Memory B cell (primary cell): ENCODE measurements at regions not wholly inside any gene's neighbourhood (a gene's known extent, or its start where the extent isn't known, plus 50 kb on each side); places are given as distances from the start of the nearest gene placed in this dataset.

Experiments used
- ATAC-seq: fragments of 150-1000 bp; cut with Tn5 transposase; 2 replicates; pipeline ENCODE4 v1.10.0; 2021; ENCODE audit warnings: low read depth, mild to moderate bottlenecking, moderate library complexity
- DNase-seq, 2 donors: peaks; one replicate each; pipeline ENCODE4 v3.0.0; 2022; ENCODE audit warnings: low spot score in 2 of 2
- H3K27ac Mint-ChIP-seq: one replicate; pipeline ENCODE4 v1.8.0; 2022; ENCODE audit warnings: mild to moderate bottlenecking, moderate library complexity, mixed read lengths
- H3K27me3 Mint-ChIP-seq: one replicate; pipeline ENCODE4 v1.8.0; 2022; ENCODE audit warnings: mixed read lengths
- H3K36me3 Mint-ChIP-seq: one replicate; pipeline ENCODE4 v1.8.0; 2022; ENCODE audit warnings: mild to moderate bottlenecking, mixed read lengths
- H3K4me1 Mint-ChIP-seq: one replicate; pipeline ENCODE4 v1.8.0; 2022; ENCODE audit warnings: mixed read lengths
- H3K4me3 Mint-ChIP-seq: one replicate; pipeline ENCODE4 v1.8.0; 2022; ENCODE audit warnings: mild to moderate bottlenecking, moderate library complexity, mixed read lengths
- H3K9me3 Mint-ChIP-seq: one replicate; pipeline ENCODE4 v1.8.0; 2022; ENCODE audit warnings: mixed read lengths

GRCh38 chr18:46373791-46374190, 269.6 kb downstream of the HAUS1 start:
- DNase-seq, result no peak
- Mint-ChIP-seq H3K36me3 (no peaks in the 10 kb centered on the region), H3K9me3 (peaks cover 1% of the 10 kb centered on the region), H3K27me3 (peaks cover 7% of the 10 kb centered on the region), H3K4me3 (no peak overlapping the region), H3K4me1 (no peaks in the 10 kb centered on the region), H3K27ac (no peak overlapping the region)
- no peak for ATAC-seq

- Mint-ChIP-seq H3K27me3 (peaks cover 6% of the 10 kb centered on the region), H3K9me3 (peaks cover 1% of the 10 kb centered on the region), H3K36me3 (no peaks in the 10 kb centered on the region), H3K27ac (no peak overlapping the region), H3K4me3 (no peak overlapping the region), H3K4me1 (no peaks in the 10 kb centered on the region)
- DNase-seq, result no peak
- ATAC-seq, result no peak
Observed at GRCh38 chr18:46374850-46375249, 270.7 kb downstream of the HAUS1 start.

DNA sequence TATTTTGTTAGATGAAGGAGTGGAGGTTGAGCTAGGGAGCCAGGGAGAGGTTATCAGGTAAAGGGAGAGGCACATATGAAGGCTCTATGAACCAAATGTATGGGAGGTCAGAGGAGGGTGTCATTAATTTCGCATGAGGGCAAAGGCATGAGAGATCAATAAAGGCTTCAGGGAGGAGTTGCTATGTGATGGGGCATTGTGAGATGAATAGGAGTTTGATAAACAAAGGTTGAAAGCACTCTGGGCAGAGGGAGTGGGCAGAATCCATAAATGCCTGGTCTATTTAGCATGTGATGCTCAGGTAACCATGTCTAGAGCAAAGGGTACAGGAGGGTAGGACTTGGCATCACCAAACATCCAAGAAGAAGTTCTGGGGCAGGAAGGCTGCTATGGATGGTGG, 273.4 kb downstream of the HAUS1 start:
- H3K27me3 Mint-ChIP-seq, result peaks cover 9% of the 10 kb centered on the region
- H3K27ac Mint-ChIP-seq, result no peak overlapping the region
- no peak for DNase-seq
- no peaks in the 10 kb centered on the region for H3K9me3 Mint-ChIP-seq
- no peak overlapping the region for H3K4me3 Mint-ChIP-seq
- no peaks in the 10 kb centered on the region for H3K4me1 Mint-ChIP-seq
- no peaks in the 10 kb centered on the region for H3K36me3 Mint-ChIP-seq
- no peak for ATAC-seq

DNA sequence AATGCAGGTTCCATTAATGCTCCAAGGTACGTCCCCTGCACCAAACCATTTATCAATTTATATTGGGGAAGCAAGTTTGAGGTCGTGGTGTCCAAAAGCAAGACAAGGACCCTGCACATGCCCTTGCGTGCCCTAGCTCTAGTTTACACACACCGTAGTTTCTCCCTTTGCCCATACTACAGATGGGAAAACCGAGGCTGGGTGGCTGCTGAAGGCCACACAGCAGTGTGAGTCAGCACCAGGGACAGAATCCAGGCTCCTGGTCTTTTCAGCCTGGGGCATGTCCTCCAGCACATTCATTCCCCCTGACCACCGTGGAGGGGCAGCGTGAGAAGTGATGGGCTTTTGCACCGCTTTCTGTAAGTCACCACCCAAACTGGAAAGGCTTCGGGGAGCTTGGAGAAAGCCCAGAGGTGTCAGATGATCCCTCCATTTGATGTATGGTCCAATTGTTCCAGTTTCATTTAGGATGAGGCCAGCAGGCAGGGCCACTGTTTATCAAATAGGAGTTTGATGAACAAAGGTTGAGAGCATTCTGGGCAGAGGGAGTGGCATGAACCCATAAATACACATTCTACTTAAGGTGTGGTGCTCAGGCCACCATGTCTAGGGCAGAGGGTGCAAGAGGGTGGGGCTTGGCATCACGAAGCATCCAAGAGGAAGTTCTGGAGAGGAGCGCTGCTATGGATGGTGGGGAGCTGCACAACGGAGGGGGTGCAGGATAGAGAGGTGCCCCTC, 274.1 kb downstream of the HAUS1 start:
- Mint-ChIP-seq H3K4me1 (no peaks in the 10 kb centered on the region), H3K36me3 (no peaks in the 10 kb centered on the region), H3K4me3 (no peak overlapping the region), H3K27ac (no peak overlapping the region), H3K9me3 (no peaks in the 10 kb centered on the region), H3K27me3 (peaks cover 9% of the 10 kb centered on the region)
- no peak for DNase-seq
- no peak for ATAC-seq

DNA sequence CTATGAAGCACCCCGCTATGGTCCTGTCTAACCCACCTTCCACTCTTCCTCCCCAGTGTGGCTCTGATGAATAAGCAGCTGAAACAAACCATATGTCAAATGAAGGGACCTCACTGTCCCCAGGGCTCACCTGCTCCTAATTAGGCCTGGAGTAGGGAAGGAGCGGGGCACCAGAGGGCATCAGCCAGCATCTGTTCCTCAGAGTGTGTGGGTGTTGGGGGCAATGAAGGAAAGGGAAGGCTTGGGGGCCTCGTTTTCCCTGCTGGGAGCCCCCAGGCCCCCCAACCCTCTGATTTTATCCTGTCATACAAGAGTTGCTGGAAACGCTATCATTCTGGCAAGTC, 274.7 kb downstream of the HAUS1 start:
- ATAC-seq (no peak), DNase-seq (no peak)
- H3K36me3 Mint-ChIP-seq, result no peaks in the 10 kb centered on the region
- no peaks in the 10 kb centered on the region for H3K4me1 Mint-ChIP-seq
- H3K27ac Mint-ChIP-seq, result no peak overlapping the region
- no peaks in the 10 kb centered on the region for H3K9me3 Mint-ChIP-seq
- peaks cover 9% of the 10 kb centered on the region for H3K27me3 Mint-ChIP-seq
- no peak overlapping the region for H3K4me3 Mint-ChIP-seq

DNA sequence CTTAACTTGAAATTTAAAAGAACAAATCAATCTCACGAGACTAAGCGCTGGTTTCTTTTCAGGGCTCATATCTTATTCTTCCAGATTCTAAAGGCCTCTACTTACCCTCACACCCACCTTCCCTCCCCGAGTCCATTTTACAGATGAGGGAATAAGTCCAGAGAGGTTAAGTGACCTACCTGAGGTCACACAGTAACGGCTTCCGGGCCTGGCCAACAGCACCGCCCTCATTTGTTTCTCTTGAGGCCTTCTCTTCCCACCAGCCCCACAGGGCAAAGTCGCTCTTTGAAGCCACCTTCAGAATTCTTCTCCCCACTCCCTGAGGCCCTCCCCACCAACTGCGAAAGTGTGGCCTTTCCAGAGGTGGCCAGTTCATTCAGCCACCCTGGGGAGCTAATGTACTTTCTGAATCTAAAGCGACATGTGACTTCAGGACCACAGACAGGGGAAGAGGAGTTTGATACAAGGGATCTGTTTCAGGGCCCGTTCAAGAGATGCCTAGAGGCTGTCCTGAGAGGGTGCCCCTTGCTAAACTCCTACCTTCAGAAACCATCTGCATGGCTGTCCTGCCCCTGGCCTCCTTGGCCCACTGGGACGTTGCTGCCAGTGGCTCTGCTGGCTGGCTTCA, 275.3 kb downstream of the HAUS1 start:
- Mint-ChIP-seq H3K4me3 (no peak overlapping the region), H3K27me3 (peaks cover 11% of the 10 kb centered on the region), H3K27ac (no peak overlapping the region), H3K4me1 (no peaks in the 10 kb centered on the region), H3K9me3 (no peaks in the 10 kb centered on the region), H3K36me3 (no peaks in the 10 kb centered on the region)
- ATAC-seq (no peak), DNase-seq (no peak)

GRCh38 chr18:46385124-46385523, 271.9 kb downstream of the LOXHD1 start:
- Mint-ChIP-seq H3K27ac (no peak overlapping the region), H3K4me1 (no peaks in the 10 kb centered on the region), H3K9me3 (no peaks in the 10 kb centered on the region), H3K4me3 (no peak overlapping the region), H3K36me3 (no peaks in the 10 kb centered on the region), H3K27me3 (peaks cover 6% of the 10 kb centered on the region)
- ATAC-seq, result no peak
- no peak for DNase-seq

DNA sequence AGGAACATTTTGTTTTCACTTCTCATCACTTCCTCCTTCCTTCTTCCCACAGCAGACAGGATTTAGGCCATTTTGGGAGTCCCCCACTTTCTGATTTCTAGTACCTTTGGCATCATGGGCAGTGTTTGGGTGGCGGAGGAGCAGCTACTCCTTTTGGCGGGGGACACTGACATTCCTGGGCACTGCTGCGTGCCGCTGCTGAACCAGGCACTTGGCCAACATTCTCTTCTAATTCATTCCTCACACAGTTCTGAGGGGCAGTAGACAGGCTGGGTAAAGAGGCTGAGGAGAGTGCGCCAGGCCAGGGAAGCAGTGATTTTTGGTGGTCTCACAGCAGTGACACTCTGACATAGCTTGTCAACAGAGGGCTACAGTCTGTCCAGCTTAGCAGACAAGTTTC, 270.2 kb downstream of the LOXHD1 start:
- H3K4me3 Mint-ChIP-seq, result no peak overlapping the region
- no peaks in the 10 kb centered on the region for H3K36me3 Mint-ChIP-seq
- H3K27me3 Mint-ChIP-seq, result peaks cover 5% of the 10 kb centered on the region
- DNase-seq, result no peak
- no peaks in the 10 kb centered on the region for H3K4me1 Mint-ChIP-seq
- no peak for ATAC-seq
- H3K27ac Mint-ChIP-seq, result no peak overlapping the region
- H3K9me3 Mint-ChIP-seq, result no peaks in the 10 kb centered on the region

DNA sequence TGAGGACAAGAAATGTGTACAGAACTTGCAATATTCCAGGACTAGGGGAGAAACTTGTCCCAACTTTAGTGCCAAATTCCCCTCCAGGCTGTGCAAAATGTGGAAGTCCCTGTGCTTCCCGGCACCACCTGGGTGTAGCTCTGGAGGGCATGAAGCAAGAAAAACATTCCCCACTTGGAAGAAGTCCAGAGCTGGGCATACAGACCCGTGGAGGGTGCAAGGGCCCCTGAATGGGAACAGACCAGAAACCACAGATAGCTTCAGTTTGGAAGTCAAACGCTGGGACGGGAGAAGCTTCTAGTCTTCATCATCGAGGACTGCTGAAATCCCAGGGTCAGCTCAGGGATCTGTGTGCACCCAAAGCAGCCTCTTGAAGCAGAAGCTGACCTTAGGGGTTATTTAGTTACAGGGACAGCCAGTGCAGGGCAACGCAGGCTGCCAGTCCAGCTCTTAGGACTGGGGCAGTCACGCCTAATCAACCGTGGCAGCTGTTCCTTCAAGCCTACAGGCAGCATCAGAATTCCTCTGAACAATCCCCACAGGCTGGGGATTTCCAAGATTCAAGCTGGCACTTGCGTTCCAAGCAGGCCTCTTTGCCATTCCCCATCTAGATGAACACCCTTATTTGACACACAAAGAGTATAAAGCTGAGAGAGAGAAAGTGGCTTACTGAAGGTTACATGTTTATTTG, 269.4 kb downstream of the LOXHD1 start:
- ATAC-seq, result no peak
- H3K4me3 Mint-ChIP-seq, result no peak overlapping the region
- no peak overlapping the region for H3K27ac Mint-ChIP-seq
- peaks cover 5% of the 10 kb centered on the region for H3K27me3 Mint-ChIP-seq
- H3K36me3 Mint-ChIP-seq, result no peaks in the 10 kb centered on the region
- DNase-seq, result no peak
- H3K4me1 Mint-ChIP-seq, result no peaks in the 10 kb centered on the region
- H3K9me3 Mint-ChIP-seq, result no peaks in the 10 kb centered on the region

DNA sequence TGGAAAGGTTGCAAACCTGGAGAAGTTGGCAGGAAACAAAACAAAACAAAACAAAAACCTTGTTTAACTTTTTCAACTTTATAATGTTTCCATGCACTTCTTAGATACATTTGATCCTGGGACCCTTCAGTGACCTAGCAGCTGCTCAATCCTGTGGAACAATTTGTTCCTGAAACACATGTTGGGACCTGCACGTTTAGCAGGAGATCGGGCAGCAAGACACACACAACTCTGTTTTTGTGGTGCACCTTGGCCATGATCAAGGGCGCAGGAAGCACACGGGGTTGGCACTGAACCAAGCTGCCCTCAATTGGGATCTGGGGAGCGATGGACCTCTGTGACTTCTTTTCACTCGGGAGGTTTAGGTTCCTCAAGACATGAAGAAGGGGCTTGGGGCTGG, 268.7 kb downstream of the LOXHD1 start:
- ATAC-seq (no peak), DNase-seq (no peak)
- no peak overlapping the region for H3K27ac Mint-ChIP-seq
- H3K27me3 Mint-ChIP-seq, result peaks cover 5% of the 10 kb centered on the region
- H3K4me1 Mint-ChIP-seq, result no peaks in the 10 kb centered on the region
- no peak overlapping the region for H3K4me3 Mint-ChIP-seq
- no peaks in the 10 kb centered on the region for H3K36me3 Mint-ChIP-seq
- H3K9me3 Mint-ChIP-seq, result no peaks in the 10 kb centered on the region

GRCh38 chr18:46392576-46392975, 264.4 kb downstream of the LOXHD1 start:
- no peak for ATAC-seq
- no peaks in the 10 kb centered on the region for H3K9me3 Mint-ChIP-seq
- peaks cover 2% of the 10 kb centered on the region for H3K4me1 Mint-ChIP-seq

DNA sequence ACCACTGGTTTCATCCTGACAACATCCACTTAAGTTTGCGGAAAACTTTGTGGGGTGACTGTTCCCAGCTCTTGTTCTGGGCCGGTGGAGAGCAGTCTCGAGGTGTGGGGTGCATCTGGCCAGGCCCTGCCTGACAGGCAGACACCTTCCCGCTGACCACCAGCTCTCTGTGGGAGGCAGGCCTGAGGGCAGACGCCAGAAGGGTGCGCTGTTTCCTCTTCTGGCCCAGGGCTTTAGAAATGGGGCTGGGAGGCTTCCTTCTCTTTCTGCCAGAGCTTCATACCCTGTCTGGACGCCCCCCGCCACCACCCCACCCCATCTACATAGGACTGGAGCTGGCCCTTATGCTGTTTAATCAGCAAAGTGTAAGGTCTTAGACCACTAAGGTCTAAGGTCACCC, 263.8 kb downstream of the LOXHD1 start:
- H3K27ac Mint-ChIP-seq, result no peak overlapping the region
- H3K4me1 Mint-ChIP-seq, result peaks cover 6% of the 10 kb centered on the region
- ATAC-seq, result no peak
- H3K36me3 Mint-ChIP-seq, result no peaks in the 10 kb centered on the region
- H3K9me3 Mint-ChIP-seq, result no peaks in the 10 kb centered on the region
- no peak for DNase-seq
- H3K4me3 Mint-ChIP-seq, result no peak overlapping the region
- peaks cover 15% of the 10 kb centered on the region for H3K27me3 Mint-ChIP-seq

More at GRCh38 chr18:46392576-46392975, 264.4 kb downstream of the LOXHD1 start:
- H3K27me3 Mint-ChIP-seq, result peaks cover 9% of the 10 kb centered on the region
- no peak for DNase-seq
- H3K4me3 Mint-ChIP-seq, result no peak overlapping the region
- H3K36me3 Mint-ChIP-seq, result no peaks in the 10 kb centered on the region
- no peak overlapping the region for H3K27ac Mint-ChIP-seq

GRCh38 chr18:46393961-46394360, 263.1 kb downstream of the LOXHD1 start:
- H3K4me3 Mint-ChIP-seq, result no peak overlapping the region
- no peaks in the 10 kb centered on the region for H3K9me3 Mint-ChIP-seq
- no peak overlapping the region for H3K27ac Mint-ChIP-seq
- DNase-seq (no peak), ATAC-seq (no peak)
- H3K36me3 Mint-ChIP-seq, result no peaks in the 10 kb centered on the region
- peaks cover 15% of the 10 kb centered on the region for H3K27me3 Mint-ChIP-seq
- peaks cover 6% of the 10 kb centered on the region for H3K4me1 Mint-ChIP-seq

- H3K36me3 Mint-ChIP-seq, result no peaks in the 10 kb centered on the region
- no peak for DNase-seq
- H3K4me3 Mint-ChIP-seq, result no peak overlapping the region
- peaks cover 6% of the 10 kb centered on the region for H3K4me1 Mint-ChIP-seq
- no peak overlapping the region for H3K27ac Mint-ChIP-seq
- H3K9me3 Mint-ChIP-seq, result no peaks in the 10 kb centered on the region
- peaks cover 22% of the 10 kb centered on the region for H3K27me3 Mint-ChIP-seq
- ATAC-seq, result no peak
Observed at GRCh38 chr18:46395795-46396194, 261.2 kb downstream of the LOXHD1 start.
